HG03060 (cell line): ENCODE measurements at regions not wholly inside any gene's neighbourhood (a gene's known extent, or its start where the extent isn't known, plus 50 kb on each side); places are given as distances from the start of the nearest gene placed in this dataset.
"Not testable (repeated sequence)": the region's sequence is repeated elsewhere in the genome, so short reads cannot be mapped to it uniquely, and the experiment has no call there.

Experiments used
- ATAC-seq: cut with Tn5 transposase; IDR thresholded peaks from one replicate; pipeline ENCODE4 v1.9.1; 2021; ENCODE audit warnings: low read depth, moderate number of reproducible peaks; ENCODE audit not compliant: unreplicated experiment

DNA sequence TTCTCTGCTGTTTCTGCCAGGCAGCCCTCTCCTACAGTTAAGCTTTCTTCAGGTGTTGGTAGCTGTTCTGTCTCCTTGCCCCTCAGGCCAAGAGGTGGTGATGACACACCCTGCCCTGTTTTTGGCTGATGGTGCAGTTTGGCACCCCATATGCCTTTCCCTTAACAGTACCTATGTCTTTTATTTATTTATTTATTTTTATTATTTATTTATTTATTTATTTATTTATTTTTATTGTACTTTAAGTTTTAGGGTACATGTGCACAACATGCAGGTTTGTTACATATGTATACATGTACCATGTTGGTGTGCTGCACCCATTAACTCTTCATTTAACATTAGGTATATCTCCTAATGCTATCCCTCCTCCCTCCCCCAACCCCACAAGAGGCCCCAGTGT lies 555.8 kb upstream of the NBEA start:
- ATAC-seq = not testable (repeated sequence)

DNA sequence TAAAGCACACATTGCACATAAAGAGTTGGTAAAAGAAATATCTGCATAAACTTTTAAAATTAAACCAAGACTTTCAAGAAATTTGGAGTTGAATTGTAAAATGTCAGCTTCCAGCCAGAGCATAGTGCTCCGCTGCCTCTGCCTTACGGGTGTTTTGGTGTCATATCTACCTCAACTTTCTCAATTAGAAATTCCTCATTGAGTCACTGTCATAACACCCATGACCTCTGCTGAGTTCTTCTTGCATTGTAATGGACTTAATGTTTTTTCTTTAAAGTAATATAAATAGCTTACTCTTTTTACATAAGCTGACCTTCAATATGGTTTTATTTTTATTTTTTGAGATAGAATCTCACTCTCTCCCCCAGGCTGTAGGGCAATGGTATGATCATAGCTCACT lies 551.0 kb upstream of the NBEA start:
- ATAC-seq = no peak

DNA sequence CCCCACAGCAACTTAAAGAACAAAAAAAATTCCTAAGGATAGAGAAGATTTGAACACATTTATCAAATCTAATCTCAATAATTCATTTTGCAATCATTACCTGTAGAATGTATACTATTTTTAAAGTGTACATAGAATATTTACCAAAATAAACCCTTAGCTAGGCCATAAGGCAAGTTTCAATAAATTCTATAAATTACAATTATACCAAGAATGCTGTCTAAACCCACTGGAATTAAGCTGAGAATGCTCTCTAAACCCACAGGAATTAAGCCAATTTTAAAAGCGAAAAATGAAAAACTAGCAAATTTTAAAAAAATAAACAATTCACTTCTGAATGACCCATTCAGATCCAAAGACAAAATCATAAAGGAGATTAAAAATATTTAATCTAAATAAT lies 540.4 kb upstream of the NBEA start:
- no peak for ATAC-seq

DNA sequence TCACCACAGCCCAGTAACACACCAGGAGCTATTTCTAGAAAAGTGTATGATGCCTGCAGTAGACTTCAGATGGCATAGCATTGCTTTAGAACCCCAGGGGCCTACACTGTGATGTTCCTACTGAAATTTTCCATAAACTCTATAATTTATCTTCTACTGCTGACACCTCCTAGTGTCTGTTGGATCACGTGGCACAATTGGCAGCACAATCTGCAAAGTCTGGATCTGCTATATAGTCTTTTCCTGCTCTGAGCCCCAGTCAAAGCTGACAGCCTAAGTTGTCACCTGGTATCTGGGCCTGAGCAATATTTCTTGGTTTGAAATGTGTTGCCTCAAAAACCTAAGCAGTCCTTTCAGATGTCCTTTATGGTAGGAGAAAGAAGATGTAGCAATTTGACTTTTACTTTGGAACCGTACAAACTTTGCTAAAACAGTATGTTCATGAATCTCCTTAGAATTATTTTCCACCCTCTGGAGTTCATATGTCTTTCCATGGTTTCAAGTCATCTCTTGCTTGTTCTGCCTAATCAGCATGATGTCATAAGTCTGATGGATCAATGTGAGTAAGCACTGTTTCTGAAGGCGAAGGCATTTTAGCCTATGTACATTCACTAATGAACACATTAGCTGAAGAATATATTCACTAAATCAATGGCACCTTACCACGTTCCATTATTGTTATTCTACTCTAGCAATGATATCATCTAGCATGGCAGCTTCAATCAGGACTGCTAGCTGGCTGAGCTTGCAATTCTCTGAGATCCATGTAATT lies 536.5 kb upstream of the NBEA start:
- ATAC-seq = no peak

DNA sequence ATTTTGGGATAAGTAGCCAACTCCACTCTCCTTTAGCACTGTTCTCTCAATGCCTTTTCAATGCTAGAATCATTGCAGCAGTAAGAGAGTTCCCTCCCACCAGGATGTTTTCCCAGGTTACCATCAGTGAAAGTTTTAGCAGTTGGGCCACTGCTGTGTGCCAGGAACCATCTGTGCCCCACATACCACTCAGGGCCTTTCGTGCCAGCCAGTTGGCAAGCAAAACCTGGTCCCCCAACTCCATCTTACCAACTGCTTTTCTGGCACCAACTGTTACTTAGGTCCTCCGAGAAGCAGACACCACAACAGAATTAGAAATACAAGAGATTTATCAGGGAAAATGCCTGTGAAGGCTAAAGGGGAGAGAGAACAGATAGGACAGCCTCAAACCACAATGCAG lies 533.4 kb upstream of the NBEA start:
- no peak for ATAC-seq

DNA sequence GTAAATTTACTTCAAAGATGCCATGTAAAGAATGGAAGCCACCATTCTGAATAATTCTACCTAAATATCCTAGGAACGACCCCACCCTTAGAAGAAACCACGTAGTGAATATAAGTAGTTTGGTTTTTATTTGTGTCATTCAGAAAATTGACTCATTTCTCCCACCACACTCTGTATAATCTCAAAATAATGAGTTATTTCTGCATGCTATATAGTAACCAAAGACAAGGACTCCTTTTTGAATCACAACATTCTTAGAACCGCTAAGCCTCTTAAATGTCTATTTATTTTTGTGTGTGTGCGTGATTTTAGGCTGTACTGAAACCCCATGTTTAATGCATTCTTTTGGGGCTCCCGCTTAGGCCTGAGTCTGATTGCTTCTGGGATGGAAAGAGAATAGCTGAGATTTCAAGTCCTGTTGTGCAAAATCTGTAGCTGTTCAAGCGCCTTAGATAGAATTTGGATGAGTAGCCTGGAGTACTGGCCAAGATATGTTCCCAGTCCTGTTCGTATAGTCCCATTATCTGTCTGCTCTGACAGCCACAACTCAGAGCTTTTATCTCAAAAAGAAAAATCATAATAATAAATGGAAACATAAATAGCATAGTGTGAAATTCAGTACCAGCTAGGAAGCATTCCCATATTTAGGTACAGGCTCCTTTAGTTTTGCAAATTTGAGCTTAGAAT lies 532.4 kb upstream of the NBEA start:
- no peak for ATAC-seq

DNA sequence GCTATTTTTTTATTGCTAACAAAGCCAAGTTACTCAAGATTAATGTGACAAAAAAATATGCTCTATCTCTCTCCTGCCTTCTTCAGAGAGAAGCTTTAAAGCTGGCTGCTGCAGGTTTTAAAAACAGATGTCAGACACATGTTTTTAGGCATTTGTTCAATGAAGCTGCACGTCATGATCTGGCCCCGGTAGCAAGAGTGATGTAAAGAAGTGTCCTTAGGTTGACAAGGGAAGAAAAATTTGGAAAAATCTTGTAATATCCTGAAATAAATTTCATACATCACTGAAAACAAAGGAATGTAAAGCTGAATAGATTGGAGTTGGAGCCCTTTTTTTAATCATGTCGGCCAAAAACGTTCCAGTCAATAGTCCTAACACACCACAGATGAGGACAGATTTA lies 531.4 kb upstream of the NBEA start:
- no peak for ATAC-seq

DNA sequence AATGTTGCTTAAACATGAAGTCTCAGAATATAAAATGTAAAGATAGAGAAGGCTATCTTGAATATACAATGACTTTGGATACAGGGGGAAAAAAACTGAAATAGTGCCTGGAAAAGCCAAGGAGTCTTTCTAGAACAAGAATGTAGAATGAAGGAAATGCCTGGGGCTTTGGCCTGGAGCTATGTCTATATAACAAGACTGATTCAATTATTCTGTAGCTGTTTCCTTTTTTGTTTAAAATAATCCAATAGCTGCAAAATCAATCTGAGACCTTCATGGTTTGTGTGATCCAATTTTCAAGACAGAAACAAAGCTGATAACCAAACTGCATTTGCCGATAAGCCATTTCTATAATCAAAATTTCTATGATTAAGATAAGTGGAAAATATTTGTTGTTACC lies 530.9 kb upstream of the NBEA start:
- no peak for ATAC-seq

DNA sequence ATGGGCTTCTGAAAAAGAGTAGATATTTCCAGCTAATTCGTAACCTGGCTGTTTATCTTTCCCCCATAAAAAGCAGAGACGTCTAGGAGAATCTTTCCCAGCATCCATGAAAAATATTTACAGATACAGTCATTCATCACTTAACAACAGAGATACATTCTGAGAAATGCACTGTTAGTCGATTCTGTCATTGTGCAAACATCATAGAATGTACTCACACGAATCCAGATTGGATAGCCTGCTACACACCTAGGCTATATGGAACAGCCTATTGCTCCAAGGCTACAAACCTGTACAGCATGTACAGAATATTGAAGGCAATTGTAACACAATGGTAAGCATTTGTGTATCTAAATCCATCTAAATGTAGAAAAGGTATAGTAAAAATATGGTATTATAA lies 530.2 kb upstream of the NBEA start:
- ATAC-seq = no peak

DNA sequence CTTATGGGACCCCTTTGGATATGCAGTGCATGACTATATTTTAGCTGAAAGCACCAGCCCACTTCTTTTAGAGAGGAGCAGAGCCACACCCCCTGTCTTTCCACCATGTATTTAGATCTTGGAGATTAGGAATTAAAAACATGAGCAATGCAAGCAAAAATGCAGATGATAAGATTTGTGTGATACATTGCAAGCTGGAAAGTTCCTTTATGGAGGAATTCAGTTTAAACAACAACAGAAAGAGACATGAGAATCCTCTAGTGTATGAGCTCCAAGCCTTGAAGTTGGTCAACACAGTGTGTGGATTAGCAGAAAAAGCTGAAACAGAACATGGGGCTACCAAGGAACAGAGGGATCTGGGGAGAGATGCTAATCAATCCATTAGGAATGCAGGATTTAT lies 529.8 kb upstream of the NBEA start:
- ATAC-seq = no peak

DNA sequence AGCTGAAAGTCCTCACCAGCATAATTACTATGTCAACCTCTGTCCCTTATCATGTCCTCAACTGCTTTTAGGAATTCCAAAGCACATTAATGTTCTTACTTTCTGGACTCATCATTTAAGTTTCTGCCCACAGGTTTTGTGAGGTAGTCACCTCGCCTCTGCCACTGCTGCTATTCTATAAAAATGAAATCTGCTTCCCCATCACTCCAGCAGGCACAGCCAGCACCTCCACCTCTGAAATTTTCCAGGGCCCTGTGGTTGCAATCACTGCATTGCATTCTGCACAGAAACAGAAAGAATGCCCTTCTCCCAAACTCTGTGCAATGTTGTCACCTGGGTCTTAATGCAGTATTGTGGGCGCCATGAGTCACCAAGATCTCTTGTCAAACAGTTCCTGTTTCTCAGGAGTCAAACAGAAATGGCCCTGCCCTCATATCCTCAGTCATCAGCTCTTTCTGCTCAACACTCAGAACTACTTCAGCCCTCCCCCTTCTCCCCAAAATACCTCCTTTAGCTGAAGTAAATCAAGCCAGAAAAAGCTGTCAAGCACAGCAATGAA lies 529.2 kb upstream of the NBEA start:
- no peak for ATAC-seq

DNA sequence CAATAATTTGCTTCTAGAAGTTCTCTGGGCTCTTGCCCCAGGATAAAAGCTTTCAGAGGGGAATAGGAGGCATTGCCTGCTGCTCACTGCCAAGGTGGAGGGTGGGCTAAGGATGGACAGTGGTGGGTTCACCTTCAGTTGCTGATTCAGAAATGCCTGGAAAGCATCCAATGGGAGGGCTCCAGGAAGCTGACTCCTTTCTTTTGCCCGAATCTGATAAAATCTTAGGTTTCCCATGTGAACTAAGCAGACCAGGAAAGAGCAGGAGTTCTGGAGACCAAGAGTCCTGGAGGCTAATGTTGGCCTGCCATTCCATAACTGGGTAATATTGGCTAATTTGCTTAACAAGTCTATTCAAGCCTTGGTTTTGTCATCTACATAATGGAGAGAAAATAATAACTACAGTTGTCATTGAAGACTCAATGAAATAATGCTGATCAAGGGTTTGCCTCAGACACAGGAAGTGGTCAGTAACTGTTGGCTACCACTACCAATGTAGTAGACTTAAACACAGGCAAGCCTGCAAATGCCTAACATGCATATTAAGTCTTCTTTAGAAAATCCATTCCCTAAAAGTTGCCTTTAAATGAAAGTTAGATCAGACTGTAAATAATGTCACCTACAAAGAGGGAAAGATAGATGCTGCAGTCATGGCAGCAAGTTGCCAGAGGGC lies 528.4 kb upstream of the NBEA start:
- no peak for ATAC-seq

DNA sequence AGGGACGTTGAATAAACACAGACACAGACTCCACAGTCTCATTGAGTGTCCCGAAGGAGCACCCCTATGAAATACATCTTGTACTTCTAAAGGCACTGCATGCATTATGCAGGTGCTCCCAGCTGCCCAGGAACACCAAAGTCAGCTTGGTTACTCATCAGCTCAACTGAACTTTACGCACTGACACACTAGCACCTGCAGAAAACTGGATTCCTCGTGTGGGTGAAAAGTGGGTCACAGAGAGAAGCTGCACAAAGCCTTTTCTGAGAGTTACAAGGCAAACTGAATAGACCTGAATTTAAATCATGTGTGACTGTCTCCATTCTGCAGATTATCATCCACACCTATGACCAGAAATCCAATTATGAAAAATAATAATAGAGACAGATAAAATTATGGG lies 527.5 kb upstream of the NBEA start:
- no peak for ATAC-seq

DNA sequence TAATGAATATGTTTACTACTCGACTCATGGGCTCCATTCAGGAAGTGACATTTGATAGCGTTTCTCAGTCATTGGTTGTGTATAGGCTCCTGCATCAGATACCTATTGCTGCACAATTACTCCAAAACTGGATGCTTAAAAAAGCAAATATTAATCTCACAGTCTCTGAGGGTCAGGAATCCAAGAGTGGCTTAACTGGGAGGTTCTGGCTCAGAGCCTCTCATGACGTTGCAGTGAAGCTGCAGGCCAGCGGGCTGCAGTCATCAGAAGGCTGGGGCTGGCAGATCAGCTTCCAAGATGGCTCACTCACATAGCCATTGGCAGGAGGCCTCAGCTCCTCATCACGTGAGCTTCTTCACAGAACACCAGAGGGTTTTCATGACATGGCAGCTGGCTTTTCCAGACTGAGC lies 525.1 kb upstream of the NBEA start:
- no peak for ATAC-seq

DNA sequence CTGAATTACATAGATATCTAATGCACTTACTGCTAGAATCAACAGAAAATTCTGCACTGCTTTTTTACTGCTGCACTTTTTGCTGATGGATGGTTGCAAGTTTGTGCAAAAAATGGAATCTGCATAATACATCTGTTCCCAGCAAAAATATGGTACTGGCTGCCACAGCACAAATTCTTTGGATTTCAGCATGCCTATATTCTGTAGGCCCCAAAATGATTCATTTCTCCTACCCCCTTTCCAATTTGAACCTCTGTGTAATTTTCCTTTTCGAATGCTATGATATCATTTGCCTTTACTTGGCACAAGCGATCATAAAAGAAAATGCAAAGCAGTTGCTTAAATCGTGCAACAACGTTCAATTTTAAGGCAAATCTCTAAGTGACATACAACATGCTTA lies 524.2 kb upstream of the NBEA start:
- no peak for ATAC-seq

DNA sequence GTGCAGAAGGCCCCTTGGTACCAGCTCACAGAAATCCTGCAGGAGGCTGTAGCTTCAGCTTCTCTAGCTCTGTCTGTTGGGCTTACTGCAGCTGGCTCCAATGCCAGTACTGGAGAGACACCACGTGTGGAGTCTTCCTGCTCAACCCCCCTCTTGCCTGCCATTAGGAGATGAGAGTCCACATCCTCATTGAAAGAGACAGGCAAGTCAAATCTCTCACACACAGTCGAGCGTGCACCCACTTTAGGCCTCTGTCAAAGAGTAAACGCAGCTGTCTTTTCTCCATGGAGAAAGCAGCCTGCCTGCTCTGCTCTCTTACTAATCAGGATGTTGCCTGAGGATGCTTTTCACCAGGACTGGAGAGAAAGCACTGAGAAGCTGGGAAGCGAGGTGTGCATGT lies 523.0 kb upstream of the NBEA start:
- no peak for ATAC-seq

DNA sequence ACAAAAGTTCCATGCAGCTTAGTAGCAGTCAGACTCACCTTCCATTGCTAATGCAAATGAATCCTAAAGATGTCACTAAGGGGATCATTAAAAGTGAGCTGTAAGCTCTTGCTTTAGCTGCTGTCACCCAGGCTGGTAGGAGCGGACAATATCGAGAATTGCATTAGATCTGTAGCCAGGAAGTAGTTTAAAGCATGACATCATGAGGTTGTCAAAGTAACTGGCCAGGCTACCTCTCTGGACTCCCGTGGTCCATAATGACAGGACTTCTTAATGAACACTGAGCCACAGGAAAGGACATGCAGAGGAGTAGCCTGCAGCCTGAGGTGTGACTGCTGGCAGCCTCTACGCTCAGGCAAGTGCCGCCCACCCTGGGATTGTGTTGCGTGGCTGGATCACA lies 522.3 kb upstream of the NBEA start:
- no peak for ATAC-seq

DNA sequence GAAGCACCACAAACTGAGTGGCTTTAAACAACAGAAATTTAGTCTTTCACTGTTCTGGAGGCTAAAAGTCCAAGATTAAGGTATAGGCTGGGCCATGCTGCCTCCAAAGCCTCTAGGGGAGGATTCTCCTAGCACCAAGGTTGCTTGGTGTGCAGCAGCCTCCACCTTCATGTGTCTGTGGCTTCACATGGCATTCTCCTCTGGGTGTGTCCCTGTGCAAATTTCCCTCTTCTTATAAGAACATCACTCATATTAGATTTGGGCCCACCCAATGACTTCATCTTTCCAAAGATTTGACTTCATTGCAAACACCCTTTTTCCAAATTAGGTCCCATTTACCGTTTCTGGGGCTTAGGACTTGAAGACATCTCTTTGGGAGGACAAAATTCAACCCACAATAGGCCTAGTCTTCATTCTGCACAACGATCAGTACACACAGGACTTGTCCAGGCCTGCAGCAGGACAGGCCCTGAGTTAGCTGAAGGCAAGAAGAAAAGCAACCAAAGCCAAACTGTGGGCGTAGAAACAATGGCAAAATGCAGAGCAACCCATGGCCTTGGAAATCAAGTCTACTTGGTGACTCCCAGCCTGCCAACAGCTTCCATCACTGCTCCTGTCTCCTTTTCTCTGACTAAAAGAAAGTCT lies 521.2 kb upstream of the NBEA start:
- no peak for ATAC-seq

DNA sequence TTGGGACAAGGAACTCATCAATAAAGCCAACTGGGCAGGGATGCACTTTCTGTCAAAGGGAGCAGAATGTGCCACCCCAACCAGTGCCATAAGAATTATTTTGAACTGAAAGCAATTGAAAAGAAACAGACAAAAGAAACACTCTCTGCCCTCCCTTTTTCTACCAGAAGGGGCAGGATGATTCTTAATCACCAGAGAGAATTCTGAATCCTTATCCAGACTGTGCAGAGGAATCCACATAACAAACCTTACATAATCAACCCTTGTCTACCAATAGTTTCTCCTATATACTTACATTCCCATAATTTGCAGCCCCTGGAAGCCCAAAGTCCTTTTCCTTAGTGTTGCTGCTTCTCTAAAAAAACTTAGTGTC lies 520.7 kb upstream of the NBEA start:
- ATAC-seq = no peak

DNA sequence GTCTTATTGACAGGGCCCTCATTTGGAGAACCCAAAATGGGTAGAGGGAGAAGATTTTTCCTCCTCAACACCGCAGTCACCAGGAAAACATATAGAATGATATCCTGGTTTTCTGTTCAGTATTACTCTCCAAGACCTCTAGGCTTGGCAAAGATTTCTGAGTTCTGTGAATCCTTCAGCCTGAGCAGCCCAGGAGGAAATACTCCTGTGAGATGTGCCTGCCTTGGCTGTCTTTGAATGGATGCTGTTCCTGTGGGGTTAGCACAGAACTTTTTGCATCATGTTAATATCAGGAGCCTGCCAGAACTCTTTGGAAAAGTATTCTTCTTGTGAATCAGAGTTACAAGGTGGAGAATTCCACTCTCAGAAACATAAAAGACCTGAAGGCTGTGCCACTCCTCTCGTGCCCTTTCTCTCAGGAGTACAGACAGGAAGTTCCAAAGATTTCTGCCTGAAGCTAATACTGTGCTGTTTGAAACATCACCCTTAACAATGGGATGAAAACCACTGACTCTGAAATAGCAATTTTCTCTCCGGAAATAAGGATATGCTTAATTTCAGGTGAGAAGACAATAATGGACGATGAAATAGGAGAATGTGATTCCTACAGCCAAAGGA lies 520.1 kb upstream of the NBEA start:
- ATAC-seq = no peak

DNA sequence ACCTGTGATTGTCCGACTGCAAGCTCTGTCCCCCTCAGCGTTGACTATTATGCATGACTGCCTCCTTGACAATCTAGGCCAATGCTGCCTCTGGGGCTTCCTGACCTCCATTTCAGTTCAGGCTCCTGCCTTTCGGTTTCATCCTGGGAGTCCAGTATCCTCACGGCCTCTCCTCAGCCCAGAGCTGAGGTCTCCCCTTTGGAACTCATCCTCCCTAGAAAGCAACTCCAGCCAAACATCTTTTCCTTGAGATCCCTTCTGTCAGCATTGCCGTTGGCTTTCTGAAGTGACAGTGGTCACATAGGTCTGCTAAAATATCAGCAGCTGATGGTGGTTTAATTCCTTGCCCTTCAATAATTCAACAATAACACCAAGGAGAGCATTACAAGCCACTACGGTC lies 519.1 kb upstream of the NBEA start:
- ATAC-seq = no peak
